CD14-positive monocyte (primary cell): ENCODE measurements at regions not wholly inside any gene's neighbourhood (a gene's known extent, or its start where the extent isn't known, plus 50 kb on each side); places are given as distances from the start of the nearest gene placed in this dataset.
"Not testable (repeated sequence)": the region's sequence is repeated elsewhere in the genome, so short reads cannot be mapped to it uniquely, and the experiment has no call there.

Experiments used
- DNase-seq, 3 donors: peaks; one replicate each; pipeline ENCODE4 v3.0.0-alpha.2; 2011 to 2022
- H2AFZ ChIP-seq: 2 replicates; pipeline ENCODE4 v1.6.0; 2012; ENCODE audit warnings: mild to moderate bottlenecking, low read depth, low read length, inconsistent platforms; ENCODE audit not compliant: insufficient read depth, poor library complexity, severe bottlenecking
- H3K27ac ChIP-seq, 2 donors: 1 replicate in 1 of 2; 2 replicates in 1 of 2; pipeline ENCODE4 v1.5.1; 2012 to 2013; ENCODE audit warnings: low read length in 2 of 2, control low read depth in 1 of 2, inconsistent platforms in 1 of 2, low read depth in 1 of 2, mild to moderate bottlenecking in 1 of 2
- H3K27me3 ChIP-seq, 2 donors: one replicate each; pipeline versions ENCODE4 v1.6.0 to v1.6.1; 2011 to 2013; ENCODE audit warnings: low read length in 2 of 2; ENCODE audit not compliant: control insufficient read depth in 2 of 2, insufficient read depth in 2 of 2
- H3K36me3 ChIP-seq, 2 donors: replicated peaks in 1 of 2; 1 replicate in 1 of 2; 2 replicates in 1 of 2; pipeline versions ENCODE4 v1.5.1 to v1.6.1; 2012 to 2013; ENCODE audit warnings: low read length in 2 of 2, control low read depth in 1 of 2, inconsistent platforms in 1 of 2, mild to moderate bottlenecking in 1 of 2; ENCODE audit not compliant: insufficient read depth in 2 of 2, control insufficient read depth in 1 of 2
- H3K4me1 ChIP-seq, 2 donors: 1 replicate in 1 of 2; 2 replicates in 1 of 2; pipeline versions ENCODE4 v1.5.1 to v1.6.1; 2012 to 2013; ENCODE audit warnings: low read length in 2 of 2, control low read depth in 1 of 2, inconsistent platforms in 1 of 2, mild to moderate bottlenecking in 1 of 2, moderate library complexity in 1 of 2; ENCODE audit not compliant: insufficient read depth in 2 of 2, control insufficient read depth in 1 of 2
- H3K4me2 ChIP-seq: replicated peaks from 2 replicates; pipeline ENCODE3; 2012; ENCODE audit warnings: low read length, moderate library complexity, mild to moderate bottlenecking; ENCODE audit not compliant: poor library complexity, severe bottlenecking; ENCODE audit errors: extremely low read depth
- H3K4me3 ChIP-seq, 3 experiments: fragments of 200-600 bp in 1 of 3; sonication (generic) in 1 of 3; replicated peaks in 1 of 3; 1 replicate in 2 of 3; 2 replicates in 1 of 3; pipeline ENCODE4 v1.5.1; 2011 to 2013; ENCODE audit warnings: low read length in 3 of 3, mild to moderate bottlenecking in 3 of 3, control low read depth in 2 of 3, low read depth in 2 of 3, inconsistent platforms in 1 of 3, moderate library complexity in 1 of 3
- H3K79me2 ChIP-seq: 2 replicates; pipeline ENCODE4 v1.6.0; 2012; ENCODE audit warnings: mild to moderate bottlenecking, control low read depth, inconsistent platforms, low read length, moderate library complexity; ENCODE audit not compliant: insufficient read depth
- H3K9ac ChIP-seq: 2 replicates; pipeline ENCODE4 v1.6.0; 2017; ENCODE audit warnings: low read length, mild to moderate bottlenecking; ENCODE audit not compliant: insufficient read depth, poor library complexity, severe bottlenecking
- H3K9me3 ChIP-seq, 2 donors: replicated peaks in 1 of 2; 1 replicate in 1 of 2; 2 replicates in 1 of 2; pipeline versions ENCODE4 v1.5.1 to v1.6.1; 2012 to 2013; ENCODE audit warnings: low read length in 2 of 2, control low read depth in 1 of 2; ENCODE audit not compliant: control insufficient read depth in 1 of 2, insufficient read depth in 1 of 2
- H4K20me1 ChIP-seq: 2 replicates; pipeline ENCODE4 v1.6.0; 2012; ENCODE audit warnings: mild to moderate bottlenecking, low read length, control low read depth, moderate library complexity; ENCODE audit not compliant: insufficient read depth
- H3K27ac Mint-ChIP-seq, 7 donors: one replicate each; pipeline ENCODE4 v1.8.0; 2020; ENCODE audit warnings: mild to moderate bottlenecking in 7 of 7, mixed read lengths in 7 of 7, moderate library complexity in 6 of 7, inconsistent platforms in 2 of 7
- H3K27me3 Mint-ChIP-seq, 3 donors: one replicate each; pipeline ENCODE4 v1.8.0; 2021 to 2022; ENCODE audit warnings: low read depth in 3 of 3, mild to moderate bottlenecking in 3 of 3, mixed read lengths in 3 of 3, moderate library complexity in 3 of 3, inconsistent platforms in 1 of 3
- H3K36me3 Mint-ChIP-seq, 2 donors: one replicate each; pipeline ENCODE4 v1.8.0; 2020; ENCODE audit warnings: mixed read lengths in 2 of 2, inconsistent platforms in 1 of 2, mild to moderate bottlenecking in 1 of 2
- H3K4me1 Mint-ChIP-seq: one replicate; pipeline ENCODE4 v1.8.0; 2020; ENCODE audit warnings: mild to moderate bottlenecking, mixed read lengths
- H3K4me3 Mint-ChIP-seq, 2 donors: one replicate each; pipeline ENCODE4 v1.8.0; 2020; ENCODE audit warnings: mild to moderate bottlenecking in 2 of 2, mixed read lengths in 2 of 2, moderate library complexity in 1 of 2
- H3K9me3 Mint-ChIP-seq, 7 donors: one replicate each; pipeline ENCODE4 v1.8.0; 2020 to 2022; ENCODE audit warnings: mixed read lengths in 7 of 7, mild to moderate bottlenecking in 6 of 7, moderate library complexity in 6 of 7, inconsistent platforms in 2 of 7
- WGBS: methylation state at CpG from one replicate; pipeline ENCODE4 v1.1.5; 2013; ENCODE audit warnings: missing lambda C conversion rate; ENCODE audit not compliant: insufficient coverage; 5-methylcytosine and 5-hydroxymethylcytosine counted together
- intact Hi-C, 2 donors: fragments of 100-400 bp; cut with micrococcal nuclease; formaldehyde crosslinking; loops; one replicate each; pipeline versions ENCODE4 v1.15.0 to v1.15.1; 2023
- TF ChIP-seq, protein P1 (sequence below): fragments of 200-600 bp; IDR thresholded peaks from one replicate; pipeline ENCODE4 v1.8.0; 2022; ENCODE audit warnings: antibody characterized with exemption, mild to moderate bottlenecking

- H3K27me3 Mint-ChIP-seq: no peaks in the 10 kb centered on the region
- no CpG with 5 or more reads among the region's 2 CpGs for WGBS
- peaks cover 0 to 23% (median 3%) of the 10 kb centered on the region in 7 donors for H3K9me3 Mint-ChIP-seq
- no peak overlapping the region for H3K27ac Mint-ChIP-seq
- peaks cover 0 to 7% of the 10 kb centered on the region in 2 donors for H3K9me3 ChIP-seq
- no peaks in the 10 kb centered on the region for H3K36me3 ChIP-seq
- no peak overlapping the region for H3K9ac ChIP-seq
- H4K20me1 ChIP-seq: no peaks in the 10 kb centered on the region
- no peak overlapping the region for H2AFZ ChIP-seq
- TF ChIP-seq, protein P1, sequence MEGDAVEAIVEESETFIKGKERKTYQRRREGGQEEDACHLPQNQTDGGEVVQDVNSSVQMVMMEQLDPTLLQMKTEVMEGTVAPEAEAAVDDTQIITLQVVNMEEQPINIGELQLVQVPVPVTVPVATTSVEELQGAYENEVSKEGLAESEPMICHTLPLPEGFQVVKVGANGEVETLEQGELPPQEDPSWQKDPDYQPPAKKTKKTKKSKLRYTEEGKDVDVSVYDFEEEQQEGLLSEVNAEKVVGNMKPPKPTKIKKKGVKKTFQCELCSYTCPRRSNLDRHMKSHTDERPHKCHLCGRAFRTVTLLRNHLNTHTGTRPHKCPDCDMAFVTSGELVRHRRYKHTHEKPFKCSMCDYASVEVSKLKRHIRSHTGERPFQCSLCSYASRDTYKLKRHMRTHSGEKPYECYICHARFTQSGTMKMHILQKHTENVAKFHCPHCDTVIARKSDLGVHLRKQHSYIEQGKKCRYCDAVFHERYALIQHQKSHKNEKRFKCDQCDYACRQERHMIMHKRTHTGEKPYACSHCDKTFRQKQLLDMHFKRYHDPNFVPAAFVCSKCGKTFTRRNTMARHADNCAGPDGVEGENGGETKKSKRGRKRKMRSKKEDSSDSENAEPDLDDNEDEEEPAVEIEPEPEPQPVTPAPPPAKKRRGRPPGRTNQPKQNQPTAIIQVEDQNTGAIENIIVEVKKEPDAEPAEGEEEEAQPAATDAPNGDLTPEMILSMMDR: no peak
- intact Hi-C loops: no loop called here
- no peaks in the 10 kb centered on the region for H3K36me3 Mint-ChIP-seq
- no peaks in the 10 kb centered on the region for H3K4me1 ChIP-seq
- no peak overlapping the region for H3K27ac ChIP-seq
- no peak overlapping the region for H3K4me3 Mint-ChIP-seq
- no peak overlapping the region for H3K4me3 ChIP-seq
- H3K4me1 Mint-ChIP-seq: no peaks in the 10 kb centered on the region
- no peak for DNase-seq
- H3K27me3 ChIP-seq: no peaks in the 10 kb centered on the region
- no peaks in the 10 kb centered on the region for H3K79me2 ChIP-seq
- no peak overlapping the region for H3K4me2 ChIP-seq
Observed at GRCh38 chr3:26236531-26236930, 386.0 kb upstream of the LRRC3B start.

GRCh38 chr3:26237036-26237682, 385.4 kb upstream of the LRRC3B start:
- no peak overlapping the region for H3K27ac ChIP-seq
- Mint-ChIP-seq H3K27ac (peak overlapping the region in 1 of 7 donors; percentile 68), H3K4me1 (no peaks in the 10 kb centered on the region), H3K4me3 (no peak overlapping the region), H3K36me3 (no peaks in the 10 kb centered on the region), H3K9me3 (peaks cover 2 to 17% (median 3%) of the 10 kb centered on the region in 7 donors), H3K27me3 (no peaks in the 10 kb centered on the region)
- no peaks in the 10 kb centered on the region for H3K36me3 ChIP-seq
- H3K4me3 ChIP-seq: no peak overlapping the region
- no peaks in the 10 kb centered on the region for H3K27me3 ChIP-seq
- no peaks in the 10 kb centered on the region for H3K4me1 ChIP-seq
- no peak overlapping the region for H2AFZ ChIP-seq
- H4K20me1 ChIP-seq: no peaks in the 10 kb centered on the region
- no peak overlapping the region for H3K9ac ChIP-seq
- intact Hi-C loops: no loop called here
- no CpG with 5 or more reads among the region's 4 CpGs for WGBS
- peaks cover 0 to 7% of the 10 kb centered on the region in 2 donors for H3K9me3 ChIP-seq
- TF ChIP-seq, protein P1: no peak
- H3K4me2 ChIP-seq: no peak overlapping the region
- no peaks in the 10 kb centered on the region for H3K79me2 ChIP-seq
- DNase-seq: no peak

- H3K36me3 ChIP-seq, H3K36me3 Mint-ChIP-seq, H3K4me3 Mint-ChIP-seq, H2AFZ ChIP-seq, H3K27me3 ChIP-seq, H3K27ac Mint-ChIP-seq, H3K4me2 ChIP-seq, DNase-seq, H3K4me1 ChIP-seq, H3K27me3 Mint-ChIP-seq, intact Hi-C loops, H3K4me3 ChIP-seq, H3K4me1 Mint-ChIP-seq, H4K20me1 ChIP-seq, H3K79me2 ChIP-seq, H3K27ac ChIP-seq, H3K9ac ChIP-seq: not testable (repeated sequence)
- H3K9me3 Mint-ChIP-seq: peaks cover 0 to 24% (median 11%) of the 10 kb centered on the region in 7 donors
- 93% methylated on average over 3 of the region's 14 CpGs for WGBS
- H3K9me3 ChIP-seq: peaks cover 9 to 12% of the 10 kb centered on the region in 2 donors
Observed at GRCh38 chr3:26244586-26244985, 378.0 kb upstream of the LRRC3B start.
